ENCODE measurements at regions not wholly inside any gene's neighbourhood (a gene's known extent, or its start where the extent isn't known, plus 50 kb on each side); places are given as distances from the start of the nearest gene placed in this dataset.
"Not testable (repeated sequence)": the region's sequence is repeated elsewhere in the genome, so short reads cannot be mapped to it uniquely, and the experiment has no call there.

GRCh38 chr14:54251356-54251755 is 145.5 kb upstream of the CDKN3 start:
- peak; percentile 35 for DNase-seq (ENCODE audit: low spot score)
- no peak for FAIRE-seq

- FAIRE-seq (peak; percentile 95), DNase-seq (ENCODE audit: low spot score) (peak; percentile 94)
These were observed 144.6 kb upstream of the CDKN3 start for GRCh38 chr14:54252072-54252730.

- FAIRE-seq (peak; percentile 92), DNase-seq (ENCODE audit: low spot score) (peak; percentile 88)
These were observed 143.4 kb upstream of the CDKN3 start for GRCh38 chr14:54253195-54253947.

GRCh38 chr14:54256156-54256555 is 140.7 kb upstream of the CDKN3 start:
- FAIRE-seq: no peak
- no peak for DNase-seq (ENCODE audit: low spot score)

GRCh38 chr14:54257424-54257823 is 139.4 kb upstream of the CDKN3 start:
- DNase-seq (ENCODE audit: low spot score) (no peak), FAIRE-seq (peak; percentile 58)

- DNase-seq (ENCODE audit: low spot score): no peak
- no peak for FAIRE-seq
These were observed 138.4 kb upstream of the CDKN3 start for GRCh38 chr14:54258382-54258781.

- FAIRE-seq (no peak), DNase-seq (ENCODE audit: low spot score) (no peak)
These were observed 137.0 kb upstream of the CDKN3 start for GRCh38 chr14:54259821-54260220.

- DNase-seq (ENCODE audit: low spot score) (no peak), FAIRE-seq (no peak)
These were observed 135.5 kb upstream of the CDKN3 start for GRCh38 chr14:54261283-54261682.

- DNase-seq (ENCODE audit: low spot score); FAIRE-seq: not testable (repeated sequence)
These were observed 130.2 kb upstream of the CDKN3 start for GRCh38 chr14:54266616-54267015.

- DNase-seq (ENCODE audit: low spot score): no peak
- no peak for FAIRE-seq
These were observed 129.6 kb upstream of the CDKN3 start for GRCh38 chr14:54267172-54267571.

GRCh38 chr14:54275997-54276725 is 120.6 kb upstream of the CDKN3 start:
- DNase-seq (ENCODE audit: low spot score) (no peak), FAIRE-seq (no peak)

GRCh38 chr14:54278087-54278486 is 118.7 kb upstream of the CDKN3 start:
- FAIRE-seq: peak; percentile 87
- DNase-seq (ENCODE audit: low spot score): no peak

GRCh38 chr14:54278665-54279295 is 118.0 kb upstream of the CDKN3 start:
- FAIRE-seq (peak; percentile 79), DNase-seq (ENCODE audit: low spot score) (no peak)

- DNase-seq (ENCODE audit: low spot score) (no peak), FAIRE-seq (peak; percentile 37)
These were observed 114.0 kb upstream of the CDKN3 start for GRCh38 chr14:54282849-54283248.

- FAIRE-seq: peak; percentile 92
- no peak for DNase-seq (ENCODE audit: low spot score)
These were observed 111.8 kb upstream of the CDKN3 start for GRCh38 chr14:54285030-54285429.

- FAIRE-seq (peak; percentile 71), DNase-seq (ENCODE audit: low spot score) (peak; percentile 48)
These were observed 105.2 kb upstream of the CDKN3 start for GRCh38 chr14:54291491-54292191.

- DNase-seq (ENCODE audit: low spot score) (no peak), FAIRE-seq (no peak)
These were observed 102.0 kb upstream of the CDKN3 start for GRCh38 chr14:54294802-54295201.

GRCh38 chr14:54299410-54300363 is 97.1 kb upstream of the CDKN3 start:
- peak; percentile 5 for FAIRE-seq
- DNase-seq (ENCODE audit: low spot score): no peak

- no peak for DNase-seq (ENCODE audit: low spot score)
- FAIRE-seq: no peak
These were observed 95.9 kb upstream of the CDKN3 start for GRCh38 chr14:54300881-54301280.

GRCh38 chr14:54301359-54301758 is 95.4 kb upstream of the CDKN3 start:
- DNase-seq (ENCODE audit: low spot score) (no peak), FAIRE-seq (no peak)
